Transverse colon (tissue), 4 donors: ENCODE measurements at regions not wholly inside any gene's neighbourhood (a gene's known extent, or its start where the extent isn't known, plus 50 kb on each side); places are given as distances from the start of the nearest gene placed in this dataset.

Experiments
- CTCF ChIP-seq, 5 experiments: fragments of 200-600 bp in 3 of 5; fragments of 450-650 bp in 2 of 5; sonication (generic) in 3 of 5; IDR thresholded peaks; 1 replicate in 2 of 5; 2 replicates in 3 of 5; pipeline ENCODE4 v1.5.1; 2016 to 2017; ENCODE audit warnings: antibody characterized with exemption in 5 of 5, inconsistent platforms in 3 of 5, mild to moderate bottlenecking in 2 of 5, moderate library complexity in 1 of 5
- EP300 ChIP-seq: sonication (generic); formaldehyde crosslinking; IDR thresholded peaks from one replicate; pipeline ENCODE4 v1.6.1; 2017; ENCODE audit warnings: antibody characterized with exemption, low read depth
- POLR2A ChIP-seq: fragments of 450-650 bp; IDR thresholded peaks from one replicate; pipeline ENCODE4 v1.6.1; 2016; ENCODE audit warnings: antibody characterized with exemption, mild to moderate bottlenecking, moderate library complexity
- POLR2AphosphoS5 ChIP-seq, 3 donors: sonication (generic); formaldehyde crosslinking; IDR thresholded peaks; one replicate each; pipeline ENCODE4 v1.6.1; 2016; ENCODE audit warnings: antibody characterized with exemption in 3 of 3

- TF ChIP-seq CTCF (IDR thresholded peaks at IDR 0.05) (no peak), POLR2AphosphoS5 (IDR thresholded peaks at IDR 0.05) (no peak), POLR2A (no peak), EP300 (no peak)
These were observed 419.3 kb upstream of the NBEA start for GRCh38 chr13:34522808-34523207.
